Kidney (tissue), 13 donors: ENCODE measurements at regions not wholly inside any gene's neighbourhood (a gene's known extent, or its start where the extent isn't known, plus 50 kb on each side); places are given as distances from the start of the nearest gene placed in this dataset.

Source experiments
- DNase-seq, 5 donors: peaks; one replicate each; pipeline ENCODE4 v3.0.0-alpha.2; 2013 to 2020
- FAIRE-seq: peaks from 2 replicates; lab custom pipeline; 2012; peaks lifted over from hg19 to GRCh38; lab: Jason Lieb, UNC
- H3K27ac ChIP-seq, 2 donors: one replicate each; pipeline ENCODE4 v1.7.0; 2013; ENCODE audit warnings: low read depth in 2 of 2, low read length in 2 of 2, inconsistent platforms in 1 of 2
- H3K27me3 ChIP-seq: one replicate; pipeline ENCODE4 v1.7.1; 2013; ENCODE audit warnings: low read length, inconsistent platforms; ENCODE audit not compliant: control insufficient read depth, insufficient read depth
- H3K36me3 ChIP-seq, 3 donors: one replicate each; pipeline versions ENCODE4 v1.7.0 to v1.7.1; 2013; ENCODE audit warnings: low read length in 3 of 3, control low read depth in 1 of 3, inconsistent platforms in 1 of 3; ENCODE audit not compliant: insufficient read depth in 3 of 3, control insufficient read depth in 2 of 3
- H3K4me1 ChIP-seq, 3 donors: one replicate each; pipeline versions ENCODE4 v1.7.0 to v1.7.1; 2013; ENCODE audit warnings: low read length in 3 of 3, inconsistent platforms in 1 of 3, low read depth in 1 of 3; ENCODE audit not compliant: control insufficient read depth in 2 of 3, insufficient read depth in 2 of 3
- H3K4me3 ChIP-seq, 3 donors: one replicate each; pipeline versions ENCODE4 v1.7.0 to v1.8.1; 2013; ENCODE audit warnings: low read length in 3 of 3, control low read depth in 1 of 3, inconsistent platforms in 1 of 3
- H3K9ac ChIP-seq, 3 donors: one replicate each; pipeline versions ENCODE4 v1.7.0 to v1.7.1; 2013; ENCODE audit warnings: low read length in 3 of 3, control low read depth in 1 of 3, inconsistent platforms in 1 of 3
- H3K9me3 ChIP-seq, 3 donors: one replicate each; pipeline versions ENCODE4 v1.7.0 to v1.7.1; 2013; ENCODE audit warnings: low read length in 3 of 3, control low read depth in 1 of 3, inconsistent platforms in 1 of 3; ENCODE audit not compliant: control insufficient read depth in 2 of 3, insufficient read depth in 1 of 3
- CTCF ChIP-seq: IDR thresholded peaks from 3 replicates; pipeline ENCODE4 v1.5.1; 2012; ENCODE audit warnings: mild to moderate bottlenecking, moderate library complexity, borderline replicate concordance; ENCODE audit not compliant: insufficient read depth; ENCODE audit errors: extremely low read depth
- intact Hi-C: fragments of 100-400 bp; cut with DNase I; formaldehyde crosslinking; loops from one replicate; pipeline ENCODE4 v1.11.1; 2022
- donor health status: control.
- donor health status: control.
- donor health status: control.
- donor health status: control.
- donor health status: control.
- donor health status: DM: yes; HTN: yes; CAD: no.
- donor health status: Normal renal cell carcinoma (clear cell type).

- TF ChIP-seq CTCF = no peak
- FAIRE-seq (no peak), DNase-seq (no peak)
- Histone ChIP-seq H3K9me3 (no peaks in the 10 kb centered on the region), H3K27ac (no peak overlapping the region), H3K9ac (no peak overlapping the region), H3K27me3 (no peaks in the 10 kb centered on the region), H3K4me3 (no peak overlapping the region), H3K4me1 (no peaks in the 10 kb centered on the region), H3K36me3 (no peaks in the 10 kb centered on the region)
- intact Hi-C loops = no loop called here
These were observed 316.9 kb upstream of the E2F7 start for GRCh38 chr12:77382096-77382742.

- H3K27me3 ChIP-seq = no peaks in the 10 kb centered on the region
- DNase-seq = no peak
- no peak overlapping the region for H3K27ac ChIP-seq
- no peaks in the 10 kb centered on the region for H3K9me3 ChIP-seq
- no peak for TF ChIP-seq CTCF
- no peak overlapping the region for H3K4me3 ChIP-seq
- FAIRE-seq = no peak
- no peaks in the 10 kb centered on the region for H3K36me3 ChIP-seq
- no peak overlapping the region for H3K9ac ChIP-seq
- intact Hi-C loops = no loop called here
- no peaks in the 10 kb centered on the region for H3K4me1 ChIP-seq
These were observed 312.3 kb upstream of the E2F7 start for GRCh38 chr12:77377622-77378021.

GRCh38 chr12:77377116-77377515 lies 311.7 kb upstream of the E2F7 start:
- no peaks in the 10 kb centered on the region for H3K27me3 ChIP-seq
- H3K9me3 ChIP-seq = no peaks in the 10 kb centered on the region
- H3K27ac ChIP-seq = no peak overlapping the region
- FAIRE-seq (no peak), DNase-seq (no peak)
- H3K9ac ChIP-seq = no peak overlapping the region
- TF ChIP-seq CTCF = no peak
- no peaks in the 10 kb centered on the region for H3K36me3 ChIP-seq
- intact Hi-C loops = no loop called here
- H3K4me1 ChIP-seq = no peaks in the 10 kb centered on the region
- no peak overlapping the region for H3K4me3 ChIP-seq

GRCh38 chr12:77374673-77375072 lies 309.3 kb upstream of the E2F7 start:
- no peak for TF ChIP-seq CTCF
- Histone ChIP-seq H3K27ac (no peak overlapping the region), H3K4me1 (no peaks in the 10 kb centered on the region), H3K36me3 (no peaks in the 10 kb centered on the region), H3K4me3 (no peak overlapping the region), H3K9ac (no peak overlapping the region), H3K27me3 (no peaks in the 10 kb centered on the region), H3K9me3 (no peaks in the 10 kb centered on the region)
- intact Hi-C loops = no loop called here
- no peak for DNase-seq
- FAIRE-seq = no peak
